GM18867 (cell line): ENCODE measurements at regions not wholly inside any gene's neighbourhood (a gene's known extent, or its start where the extent isn't known, plus 50 kb on each side); places are given as distances from the start of the nearest gene placed in this dataset.

Source experiments
- ATAC-seq: cut with Tn5 transposase; IDR thresholded peaks from one replicate; pipeline ENCODE4 v1.9.1; 2021; ENCODE audit warnings: mild to moderate bottlenecking, moderate library complexity; ENCODE audit not compliant: unreplicated experiment

DNA sequence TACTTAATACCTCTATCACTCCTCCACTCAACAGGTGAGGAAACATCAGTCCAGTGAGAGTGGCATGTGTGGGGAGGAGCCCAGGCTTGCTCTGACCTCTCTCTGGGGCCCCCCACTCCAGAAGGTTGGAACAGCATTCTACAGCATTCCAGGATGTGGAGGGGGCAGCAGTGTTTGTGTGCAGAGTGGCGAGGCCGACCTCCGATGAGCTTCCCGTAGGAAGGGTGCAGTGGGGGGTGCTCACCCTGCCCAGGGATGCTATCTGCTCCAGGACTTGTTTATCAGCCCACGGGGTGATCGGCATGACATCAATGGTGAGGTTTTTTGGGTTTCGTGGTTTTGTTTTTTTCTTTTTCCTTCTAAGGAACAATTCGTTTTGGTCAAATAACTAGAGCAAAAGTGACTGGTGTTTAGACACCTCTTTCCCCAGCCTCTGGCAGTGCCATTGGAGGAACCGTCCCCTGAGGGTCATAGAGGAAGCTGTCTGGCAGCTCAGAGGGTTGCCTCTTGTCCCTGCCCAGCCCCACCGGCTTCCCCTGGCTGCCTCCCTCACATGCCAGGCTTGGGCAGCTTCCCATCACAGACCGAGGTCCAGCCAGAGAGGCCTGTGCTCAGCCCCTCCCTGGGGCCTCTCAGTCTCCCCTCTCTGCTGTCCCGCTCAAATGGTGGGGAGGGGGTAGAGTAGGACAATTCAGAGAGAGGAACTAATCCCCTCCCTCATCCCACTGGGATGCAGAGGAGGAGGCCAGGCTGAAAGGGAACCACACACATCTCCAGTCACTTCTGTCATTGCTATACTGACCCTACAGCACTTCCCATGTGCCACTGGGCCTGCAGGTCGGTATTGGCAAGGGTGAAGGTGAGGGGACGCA lies 96.5 kb downstream of the ZFP36L2 start:
- no peak for ATAC-seq

DNA sequence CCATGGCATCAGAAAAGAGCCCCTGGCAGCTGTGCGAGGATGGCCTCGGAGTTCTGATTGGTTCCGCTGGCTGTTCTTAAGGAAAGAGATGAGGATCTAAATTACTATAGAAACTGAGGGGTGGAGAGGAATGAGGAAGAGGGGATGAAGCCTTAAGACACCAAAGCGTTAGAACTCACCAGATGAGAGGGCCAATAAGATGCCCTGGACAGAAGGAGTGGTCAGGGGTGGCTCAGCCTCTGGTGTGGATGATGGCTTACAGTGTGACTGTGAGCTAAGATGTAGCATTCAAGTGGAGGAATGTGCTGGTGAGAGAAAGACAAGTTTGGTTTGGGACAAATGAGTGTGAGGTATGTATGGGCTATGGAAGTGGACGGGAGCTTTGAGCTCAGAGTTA lies 97.8 kb downstream of the ZFP36L2 start:
- ATAC-seq, result no peak

DNA sequence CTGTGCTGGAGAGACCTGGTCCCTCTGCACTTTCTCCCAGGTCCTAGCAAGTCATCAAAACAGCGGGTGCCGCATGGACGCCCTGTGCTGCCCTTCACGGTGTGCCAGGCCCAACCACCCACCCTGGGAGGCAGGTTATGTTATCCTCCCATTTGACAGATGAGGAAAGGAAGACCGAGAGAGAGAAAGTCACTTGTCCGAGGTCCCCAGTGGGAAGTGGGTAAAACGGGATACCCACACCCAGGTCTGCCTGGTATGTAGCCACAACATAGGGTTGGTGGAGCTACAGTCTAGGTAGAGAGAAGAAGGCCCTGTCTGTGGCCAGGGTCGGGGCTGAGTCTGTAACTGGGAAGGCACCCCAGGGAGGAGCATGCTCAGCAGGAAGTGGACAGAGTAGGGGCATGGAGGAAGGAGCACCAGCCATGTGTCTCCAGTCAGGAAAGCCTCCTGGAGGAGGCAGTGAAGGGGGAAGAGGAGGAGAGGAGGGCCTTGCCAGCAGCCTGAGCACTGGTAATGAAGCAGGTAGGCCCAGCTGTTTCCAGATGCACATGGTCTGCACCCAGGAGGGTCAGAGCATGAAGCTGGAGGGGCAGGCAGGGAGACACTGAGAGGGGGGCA lies 98.4 kb downstream of the ZFP36L2 start:
- ATAC-seq, result no peak

DNA sequence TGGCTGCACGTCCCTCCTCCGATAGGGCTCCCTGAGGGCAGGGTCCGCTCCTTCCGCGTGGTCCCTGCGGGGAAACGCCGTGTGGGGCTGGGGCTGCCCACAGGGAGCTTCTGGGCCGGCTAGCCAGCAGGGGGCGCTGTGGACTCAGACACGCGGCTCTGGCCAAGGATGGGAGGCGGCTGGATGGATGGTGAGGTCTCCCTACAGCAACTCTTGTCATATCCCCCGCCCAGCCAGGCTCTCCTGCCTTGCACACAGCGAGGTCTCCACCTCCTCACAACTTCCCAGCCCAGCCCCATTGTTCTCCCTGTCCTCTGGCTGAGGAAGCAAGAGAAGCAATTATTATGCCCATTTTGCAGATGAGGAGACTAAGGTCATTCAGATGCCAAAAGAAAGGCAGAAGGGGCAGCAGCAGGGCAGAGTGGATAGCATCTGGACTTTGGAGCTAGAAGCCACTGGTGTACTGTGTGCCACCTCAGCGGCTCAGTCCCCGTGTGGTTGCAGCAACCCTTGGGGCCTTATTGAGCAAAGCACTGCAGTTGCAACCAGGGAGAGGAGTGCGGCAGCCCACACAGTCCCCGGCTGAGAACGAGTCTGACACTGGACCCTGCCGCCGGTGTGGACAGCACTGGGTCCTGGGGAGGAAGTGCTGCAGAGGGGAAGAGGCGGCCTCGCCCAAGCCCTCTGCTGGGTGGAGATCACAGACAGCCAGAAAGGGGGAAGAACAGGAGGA lies 99.0 kb downstream of the ZFP36L2 start:
- ATAC-seq, result no peak

DNA sequence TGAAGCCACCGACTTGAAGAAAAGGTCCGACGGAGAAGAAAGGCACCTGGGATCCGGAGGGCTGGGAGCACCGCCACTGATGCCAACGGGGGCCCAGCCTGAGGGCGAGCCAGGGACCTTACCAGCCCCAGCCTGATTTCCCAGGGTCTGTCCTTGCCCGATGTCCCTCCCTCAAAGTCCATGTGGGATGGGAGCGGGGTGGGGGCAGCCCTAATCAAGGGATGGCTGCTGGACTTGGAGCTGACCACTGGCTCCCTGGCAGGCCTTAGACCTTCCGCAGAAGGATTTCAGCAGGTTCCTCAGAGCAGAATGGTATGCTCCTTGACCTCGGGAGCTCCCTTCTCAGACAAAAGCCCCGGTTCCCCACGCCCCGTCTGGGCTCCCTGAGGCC lies 99.6 kb downstream of the ZFP36L2 start:
- ATAC-seq, result no peak

DNA sequence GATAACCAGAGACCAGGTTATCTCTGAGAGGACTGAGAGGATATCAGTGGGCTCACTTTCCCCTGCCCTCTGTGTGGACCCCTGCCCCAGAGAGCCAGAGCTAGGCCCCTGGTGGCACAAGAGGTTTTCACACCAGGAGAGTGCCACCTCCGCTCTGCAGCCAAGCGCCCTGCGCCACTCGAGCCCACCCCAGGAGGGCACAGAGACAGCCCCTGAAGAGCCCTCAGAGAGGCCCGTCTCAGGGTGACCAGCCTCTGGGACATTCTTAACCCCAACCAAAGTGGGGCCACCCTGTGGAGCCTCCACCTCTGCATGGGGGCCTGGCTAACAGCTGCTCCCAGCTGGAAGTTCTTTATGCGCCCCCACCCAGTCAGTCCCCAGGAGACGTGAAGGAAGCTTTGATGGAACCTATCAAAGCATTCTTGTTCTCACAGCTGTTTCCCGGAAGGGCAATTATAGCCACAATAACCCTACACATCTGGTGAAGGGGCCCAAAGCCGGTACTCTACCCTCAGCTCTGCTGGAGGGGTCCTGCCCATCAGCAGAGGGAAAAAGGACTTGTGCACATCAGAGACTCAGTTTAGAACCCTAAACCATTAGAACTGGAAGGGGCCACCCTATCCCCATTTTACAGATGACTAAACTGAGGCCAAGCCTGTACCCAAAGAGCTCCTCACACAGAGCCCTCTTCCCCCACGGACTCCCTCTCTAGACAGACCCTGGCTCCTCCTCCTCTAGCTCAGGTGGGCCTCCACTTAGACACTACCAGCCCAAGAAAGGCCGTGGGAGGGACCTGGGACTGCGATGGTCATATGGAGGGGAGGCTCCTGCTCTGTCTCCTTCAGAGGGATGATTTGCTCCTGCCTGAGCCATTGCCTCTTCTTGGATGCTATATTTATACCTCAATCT lies 101.1 kb downstream of the ZFP36L2 start:
- ATAC-seq, result no peak

DNA sequence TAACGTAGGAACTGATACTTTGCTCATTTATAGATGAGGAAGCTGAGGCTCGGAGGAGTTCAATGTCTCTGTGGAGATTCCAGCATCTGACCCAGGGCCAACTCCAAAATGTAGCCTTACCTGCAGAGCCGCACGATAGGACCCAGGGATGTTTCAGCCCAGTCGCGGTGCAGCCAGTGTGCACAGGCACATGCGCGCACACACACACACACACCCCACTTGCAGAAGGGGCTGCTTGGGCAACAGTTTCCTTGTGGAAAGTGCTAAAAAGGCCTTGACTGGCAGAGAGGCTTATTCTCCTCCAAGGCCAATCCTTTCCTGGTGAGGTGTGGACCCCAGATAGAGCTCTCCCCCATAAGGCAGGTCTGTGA lies 101.7 kb downstream of the ZFP36L2 start:
- no peak for ATAC-seq

DNA sequence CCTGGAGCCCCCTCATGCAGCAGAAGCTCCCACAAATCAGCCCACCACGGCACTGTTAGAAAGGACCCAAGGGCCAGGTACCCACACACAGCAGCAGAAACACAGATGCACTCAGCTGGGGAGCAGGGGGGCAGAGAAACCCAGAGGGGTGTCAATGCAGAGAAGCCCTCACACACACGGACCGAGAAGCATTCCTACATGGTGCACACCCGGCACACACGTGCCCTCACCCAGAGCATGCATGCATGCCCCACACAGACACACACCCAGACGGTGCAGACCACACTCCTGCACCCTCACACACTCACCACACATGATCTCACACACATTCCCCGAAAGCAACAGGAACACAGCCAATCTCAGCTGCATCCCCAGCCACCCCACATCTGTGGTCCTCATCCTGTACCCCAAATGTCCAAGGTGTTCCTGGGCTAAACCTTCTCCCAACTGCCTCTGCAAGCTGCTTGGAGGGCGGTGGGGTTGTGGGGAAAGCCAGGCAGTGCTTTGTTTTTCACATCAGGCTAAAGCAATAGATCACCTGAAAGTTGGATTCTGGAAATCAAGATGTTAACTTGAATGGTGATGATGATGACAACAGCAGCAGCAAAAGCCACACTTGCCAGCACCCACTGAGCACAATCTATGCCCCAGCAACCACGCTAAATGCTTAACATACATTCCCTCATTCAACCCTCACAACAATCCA lies 102.3 kb downstream of the ZFP36L2 start:
- ATAC-seq, result no peak

DNA sequence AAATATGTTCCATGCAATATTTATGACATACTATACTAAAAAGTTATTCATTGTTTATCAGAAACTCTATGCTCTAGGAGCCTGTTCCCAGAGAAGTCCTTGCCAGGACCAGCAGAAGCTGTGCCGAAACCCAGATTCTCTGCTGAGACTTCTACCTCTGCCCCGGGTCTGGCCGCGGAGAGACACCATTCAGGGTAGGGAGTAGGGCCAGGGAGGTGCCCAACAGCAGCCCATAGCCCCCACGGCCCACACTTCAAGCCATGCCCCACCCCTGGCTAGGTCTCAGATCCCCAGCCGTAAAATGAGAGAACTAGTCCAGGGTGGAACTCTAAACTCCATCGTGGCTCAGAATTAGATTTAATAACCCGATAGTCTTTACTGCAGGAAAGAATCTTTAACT lies 102.9 kb downstream of the ZFP36L2 start:
- ATAC-seq, result no peak

DNA sequence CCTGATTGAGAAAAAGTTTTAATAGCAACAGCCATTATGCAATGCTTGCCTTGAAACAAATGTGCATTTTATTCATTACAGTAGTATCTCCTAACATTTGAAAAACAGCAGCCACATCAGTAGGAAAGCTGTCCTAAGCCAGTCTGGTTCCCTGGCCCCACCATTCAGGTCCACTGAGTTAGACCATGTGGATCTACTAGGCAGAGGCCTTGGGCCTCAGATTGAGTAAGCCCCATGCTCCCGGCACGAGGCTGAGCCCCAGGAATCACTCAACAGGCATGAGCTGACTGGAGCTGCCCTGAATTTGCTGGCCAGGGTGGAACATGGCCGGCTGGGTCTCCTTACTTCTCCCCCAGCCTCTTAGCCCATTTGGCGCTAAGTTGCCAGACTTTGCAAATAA lies 103.4 kb downstream of the ZFP36L2 start:
- ATAC-seq, result no peak

DNA sequence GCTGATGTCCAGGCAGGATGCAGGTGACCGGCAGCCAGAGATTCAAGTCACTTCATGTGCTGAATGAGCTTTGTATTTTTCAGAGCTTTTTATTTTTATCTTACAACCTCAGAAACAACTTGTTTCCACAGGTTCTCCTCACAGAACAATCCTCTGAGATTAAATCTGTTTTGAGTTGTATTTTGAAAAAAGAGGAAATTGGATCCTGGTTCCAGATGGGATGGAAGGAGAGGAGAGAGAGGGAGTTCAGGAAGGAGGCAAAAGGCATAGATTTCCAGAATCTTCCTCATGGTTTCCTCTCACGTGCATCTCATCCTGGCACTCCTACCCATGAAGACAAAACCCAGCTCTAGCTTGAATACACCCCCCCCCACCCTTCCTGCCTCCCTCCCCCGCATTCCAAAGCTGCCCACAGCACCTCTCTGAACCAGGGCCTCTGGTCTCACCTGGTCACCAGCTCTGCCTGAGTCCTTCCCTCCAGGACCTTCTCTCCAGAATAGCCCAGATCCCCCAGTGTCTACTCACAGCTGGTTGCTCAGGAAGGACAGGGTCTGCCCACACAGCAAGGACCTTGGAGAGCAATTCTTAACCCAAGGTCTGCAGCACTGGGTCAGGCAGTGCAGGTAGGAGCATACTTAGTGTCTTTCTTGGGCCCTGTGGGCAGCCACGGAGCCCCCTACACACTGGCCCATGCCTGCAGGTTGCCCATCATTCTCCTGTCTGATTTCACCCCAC lies 104.7 kb downstream of the ZFP36L2 start:
- ATAC-seq, result no peak

DNA sequence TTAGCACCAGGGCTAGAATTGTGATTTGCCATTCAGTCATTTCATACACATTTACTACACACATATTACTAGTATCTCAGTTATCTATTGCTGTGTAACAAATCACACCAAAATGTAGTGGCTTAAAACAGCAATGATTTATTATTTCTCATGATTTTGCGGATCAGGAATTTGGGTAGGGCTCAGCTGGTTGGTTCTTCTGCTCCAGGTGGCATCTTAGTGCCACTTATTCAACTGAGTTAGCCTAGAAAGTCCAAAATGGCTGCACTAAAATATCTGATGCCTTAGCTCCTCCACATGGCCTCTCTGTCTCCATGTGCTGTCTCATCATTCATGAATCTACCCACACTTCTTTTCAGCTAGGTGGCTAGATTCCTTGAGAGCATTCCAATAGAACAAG lies 107.1 kb downstream of the ZFP36L2 start:
- no peak for ATAC-seq

DNA sequence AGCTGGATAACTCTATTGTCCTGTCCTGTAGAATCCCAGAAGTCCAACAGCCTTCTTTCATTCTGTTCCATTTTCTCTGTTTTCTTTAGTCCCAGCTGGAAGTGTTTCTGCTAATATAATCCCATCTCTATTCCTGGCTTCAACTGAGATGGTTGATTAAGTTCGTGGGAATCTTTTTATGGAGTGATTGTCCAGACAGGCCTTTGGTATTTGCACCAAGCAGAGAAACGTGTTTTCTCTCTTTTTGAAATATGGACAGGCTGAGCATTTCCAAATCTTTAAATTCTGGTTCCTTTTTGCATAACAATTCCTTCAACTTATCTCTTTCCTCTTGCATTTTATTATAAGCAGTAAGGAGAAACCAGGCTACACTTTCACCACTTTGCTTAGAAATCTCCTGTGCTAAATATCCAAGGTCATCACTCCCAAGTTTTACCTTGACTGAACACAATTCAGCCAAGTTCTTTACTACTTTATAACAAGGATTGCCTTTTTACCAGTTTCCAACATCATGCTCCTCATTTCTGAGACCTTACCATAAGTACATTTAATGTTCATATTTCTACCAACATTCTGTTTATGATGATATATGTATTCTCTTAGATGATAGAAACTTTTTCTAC lies 108.8 kb downstream of the ZFP36L2 start:
- no peak for ATAC-seq

DNA sequence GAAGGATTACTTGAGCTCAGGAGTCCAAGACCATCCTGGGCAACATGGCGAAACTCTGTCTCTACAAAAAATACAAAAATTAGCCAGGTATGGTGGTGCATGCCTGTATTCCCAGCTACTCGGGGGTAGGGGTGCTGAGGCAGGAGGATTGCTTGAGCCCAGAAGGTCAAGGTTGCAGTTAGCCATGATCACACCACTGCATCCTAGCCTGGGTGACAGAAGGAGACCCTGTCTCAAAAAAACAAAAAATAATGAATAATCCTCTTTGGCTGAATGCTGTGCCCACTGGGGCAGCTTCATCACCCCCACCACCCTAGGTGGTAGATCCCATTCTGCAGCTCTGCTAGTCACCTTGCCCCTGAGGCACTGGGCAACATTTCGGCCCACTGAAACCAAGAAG lies 109.4 kb downstream of the ZFP36L2 start:
- no peak for ATAC-seq

DNA sequence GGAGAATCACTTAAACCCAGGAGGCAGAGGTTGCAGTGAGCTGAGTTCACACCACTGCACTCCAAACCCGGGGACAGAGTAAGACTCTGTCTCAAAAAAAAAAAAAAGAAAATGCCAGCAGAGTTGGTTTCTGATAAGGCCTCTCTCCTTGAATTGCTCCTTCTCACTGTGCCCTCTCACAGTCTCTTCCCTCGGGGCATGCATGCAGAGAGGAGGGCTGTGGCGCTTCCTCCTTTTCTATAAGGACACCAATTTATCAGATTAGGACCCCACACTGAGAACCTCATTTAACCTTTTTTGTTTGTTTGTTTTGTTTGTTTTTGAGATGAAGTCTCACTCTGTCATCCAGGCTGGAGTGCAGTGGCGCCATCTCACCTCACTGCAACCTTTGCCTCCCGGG lies 110.5 kb downstream of the ZFP36L2 start:
- ATAC-seq, result no peak

DNA sequence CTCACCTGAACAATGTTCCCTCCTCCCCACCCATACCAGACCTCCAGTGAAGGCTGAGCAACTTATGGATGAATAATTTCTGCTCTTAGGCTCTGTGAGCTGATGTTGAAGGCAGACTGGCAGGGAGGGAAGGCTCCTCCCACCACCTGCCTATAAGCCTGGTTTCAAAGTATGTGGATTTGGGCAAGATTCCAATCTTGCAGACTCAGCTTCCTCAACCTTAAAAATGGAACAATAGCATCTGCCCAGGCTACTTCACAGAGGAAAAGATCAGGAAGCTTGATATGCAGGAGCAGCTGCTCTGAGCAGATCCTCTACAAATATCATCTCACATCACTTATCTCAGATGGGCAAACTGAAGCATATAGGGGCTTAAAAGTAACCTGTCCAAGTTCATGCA lies 112.2 kb downstream of the ZFP36L2 start:
- no peak for ATAC-seq

DNA sequence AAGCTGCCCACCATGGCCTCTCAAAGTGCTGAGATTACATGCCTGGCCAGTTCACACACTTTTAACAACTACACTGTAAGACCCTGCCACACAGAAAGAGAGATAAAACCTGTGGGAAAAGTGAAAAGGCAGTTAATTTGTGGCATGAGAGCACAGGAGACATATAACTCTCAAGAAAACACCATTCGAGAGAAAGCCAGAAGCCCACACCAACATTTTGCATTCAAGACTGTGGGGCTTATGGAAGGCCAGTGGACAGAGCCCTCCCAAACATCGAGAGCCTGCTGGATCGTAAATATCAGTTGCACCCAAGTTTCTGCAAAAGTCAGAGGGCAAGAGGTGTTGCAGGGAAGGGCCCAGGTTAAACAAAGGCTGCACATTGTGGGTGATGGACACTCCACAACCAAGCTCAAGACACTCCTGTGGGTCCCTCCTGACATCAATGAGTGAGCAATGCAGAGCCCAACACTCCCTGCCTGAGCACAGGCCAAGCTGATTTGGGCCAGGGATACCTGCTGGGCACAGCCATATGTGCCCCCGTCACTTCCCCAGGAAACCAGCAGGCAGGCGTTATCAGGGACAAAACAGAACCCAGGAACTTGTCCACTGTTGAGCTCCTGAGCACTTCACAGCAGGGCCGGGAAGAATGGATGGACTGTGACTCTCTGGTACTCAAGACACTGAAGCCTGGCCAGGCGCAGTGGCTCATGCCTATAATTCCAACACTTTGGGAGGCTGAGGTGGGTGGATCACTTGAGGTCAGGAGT lies 114.4 kb downstream of the ZFP36L2 start:
- no peak for ATAC-seq

DNA sequence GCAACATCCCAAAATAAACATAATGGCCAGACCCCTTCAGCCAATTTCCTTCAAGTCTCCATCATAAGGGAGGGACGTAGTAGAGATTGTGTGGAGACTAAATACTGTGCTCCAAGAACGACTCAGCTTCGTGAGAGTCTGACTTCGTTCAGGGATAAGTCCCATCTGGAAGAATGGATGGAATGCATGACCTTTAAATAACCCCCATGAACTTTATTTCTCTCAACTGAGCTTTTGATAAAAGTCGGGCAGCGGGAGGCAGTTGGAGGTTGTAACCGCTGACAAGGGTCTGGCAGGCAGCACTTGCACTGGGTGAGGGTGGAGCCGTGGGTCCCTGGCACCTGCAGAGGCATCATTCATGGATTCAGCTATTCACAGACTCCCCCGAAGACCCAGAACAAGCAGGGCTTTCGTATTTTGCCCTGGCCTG lies 115.9 kb downstream of the ZFP36L2 start:
- no peak for ATAC-seq
